SU-DHL-6 (cell line): ENCODE measurements at regions not wholly inside any gene's neighbourhood (a gene's known extent, or its start where the extent isn't known, plus 50 kb on each side); places are given as distances from the start of the nearest gene placed in this dataset.

Source experiments
- H2AFZ ChIP-seq: fragments of 200-600 bp; sonication (generic); 2 replicates; pipeline ENCODE4 v1.6.1; 2014; ENCODE audit warnings: low read depth, mild to moderate bottlenecking, moderate library complexity, mixed read lengths, antibody characterized with exemption, low read length; ENCODE audit not compliant: severe bottlenecking
- H3F3A ChIP-seq: fragments of 200-600 bp; shearing (Covaris generic); 2 replicates; pipeline ENCODE4 v1.6.0; 2016; ENCODE audit warnings: antibody characterized with exemption, mild to moderate bottlenecking; ENCODE audit not compliant: insufficient read depth
- H3K27ac ChIP-seq: fragments of 200-600 bp; sonication (generic); 2 replicates; pipeline ENCODE4 v1.5.1; 2016; ENCODE audit warnings: low read depth, mild to moderate bottlenecking, low read length, moderate library complexity, mixed read lengths
- H3K27me3 ChIP-seq: fragments of 200-600 bp; sonication (generic), shearing (Covaris generic); 2 replicates; pipeline ENCODE4 v1.6.0; 2014; ENCODE audit warnings: mild to moderate bottlenecking, low read length
- H3K36me3 ChIP-seq: fragments of 200-600 bp; sonication (generic); 2 replicates; pipeline ENCODE4 v1.6.1; 2014; ENCODE audit warnings: mild to moderate bottlenecking, low read length, mixed read lengths
- H3K4me2 ChIP-seq: fragments of 300-600, 200-600 bp; shearing (Covaris generic), sonication (generic); 2 replicates; pipeline ENCODE4 v1.6.0; 2014; ENCODE audit warnings: low read length, low read depth, mild to moderate bottlenecking; ENCODE audit not compliant: poor library complexity, severe bottlenecking
- H3K4me3 ChIP-seq: fragments of 200-600 bp; sonication (generic); 2 replicates; pipeline ENCODE4 v1.5.1; 2014; ENCODE audit warnings: antibody characterized with exemption, low read length, mild to moderate bottlenecking, mixed read lengths; ENCODE audit not compliant: insufficient read depth, poor library complexity, severe bottlenecking
- H3K79me2 ChIP-seq: fragments of 200-600 bp; sonication (generic); 2 replicates; pipeline ENCODE4 v1.6.1; 2014; ENCODE audit warnings: mild to moderate bottlenecking, low read length, moderate library complexity; ENCODE audit not compliant: insufficient read depth
- H3K9ac ChIP-seq: fragments of 200-600 bp; sonication (generic); 2 replicates; pipeline ENCODE4 v1.7.0; 2014; ENCODE audit warnings: mild to moderate bottlenecking, low read length
- H3K9me2 ChIP-seq: fragments of 200-600 bp; sonication (generic); replicated peaks from 2 replicates; pipeline ENCODE4 v1.6.1; 2014; ENCODE audit warnings: low read length; ENCODE audit not compliant: insufficient read depth
- H3K9me3 ChIP-seq: fragments of 200-600 bp; sonication (generic); 2 replicates; pipeline ENCODE4 v1.6.1; 2014; ENCODE audit warnings: low read length, mixed read lengths; ENCODE audit not compliant: insufficient read depth
- H4K20me1 ChIP-seq: fragments of 200-600 bp; sonication (generic); 2 replicates; pipeline ENCODE4 v1.6.1; 2014; ENCODE audit warnings: low read depth, mild to moderate bottlenecking, antibody characterized with exemption, low read length, moderate library complexity, mixed read lengths
- CTCF ChIP-seq: fragments of 200-600 bp; sonication (generic); IDR thresholded peaks from one replicate; pipeline ENCODE4 v1.5.1; 2017; ENCODE audit warnings: antibody characterized with exemption, mild to moderate bottlenecking, low read length, moderate library complexity; ENCODE audit not compliant: insufficient read depth, poor library complexity, severe bottlenecking
- EZH2phosphoT487 ChIP-seq: fragments of 200-600 bp; sonication (generic), shearing (Covaris generic); conservative IDR thresholded peaks from 2 replicates; pipeline ENCODE4 v1.6.1; 2018; ENCODE audit warnings: mild to moderate bottlenecking, antibody characterized with exemption, low read length, moderate library complexity, mixed read lengths

GRCh38 chr6:132136981-132137380 lies 185.8 kb upstream of the CCN2 start:
- H3K4me2 ChIP-seq: no peak overlapping the region
- no peaks in the 10 kb centered on the region for H3K9me3 ChIP-seq
- H4K20me1 ChIP-seq: no peaks in the 10 kb centered on the region

GRCh38 chr6:132135409-132135808 lies 184.2 kb upstream of the CCN2 start:
- Histone ChIP-seq H3K36me3 (no peaks in the 10 kb centered on the region), H3K27ac (no peak overlapping the region), H3K4me3 (no peak overlapping the region), H3K27me3 (no peaks in the 10 kb centered on the region), H4K20me1 (no peaks in the 10 kb centered on the region), H3K9ac (no peak overlapping the region), H3F3A (no peaks in the 10 kb centered on the region), H3K79me2 (no peaks in the 10 kb centered on the region), H2AFZ (no peak overlapping the region), H3K9me2 (no peaks in the 10 kb centered on the region), H3K9me3 (no peaks in the 10 kb centered on the region), H3K4me2 (no peak overlapping the region)
- TF ChIP-seq EZH2phosphoT487 (no peak), CTCF (no peak)

More at GRCh38 chr6:132136981-132137380, 185.8 kb upstream of the CCN2 start:
- no peaks in the 10 kb centered on the region for H3K27me3 ChIP-seq
- no peak overlapping the region for H3K9ac ChIP-seq
- H2AFZ ChIP-seq: no peak overlapping the region
- H3K79me2 ChIP-seq: no peaks in the 10 kb centered on the region
- no peak overlapping the region for H3K27ac ChIP-seq
- H3F3A ChIP-seq: no peaks in the 10 kb centered on the region
- no peaks in the 10 kb centered on the region for H3K9me2 ChIP-seq
- H3K4me3 ChIP-seq: no peak overlapping the region
- TF ChIP-seq EZH2phosphoT487 (no peak), CTCF (no peak)
- H3K36me3 ChIP-seq: no peaks in the 10 kb centered on the region

GRCh38 chr6:132133736-132134445 lies 182.7 kb upstream of the CCN2 start:
- no peak overlapping the region for H3K9ac ChIP-seq
- no peaks in the 10 kb centered on the region for H3K9me2 ChIP-seq
- H3K4me3 ChIP-seq: no peak overlapping the region
- H3K9me3 ChIP-seq: no peaks in the 10 kb centered on the region
- no peak overlapping the region for H2AFZ ChIP-seq
- H3K79me2 ChIP-seq: no peaks in the 10 kb centered on the region
- H3K27me3 ChIP-seq: no peaks in the 10 kb centered on the region
- H4K20me1 ChIP-seq: no peaks in the 10 kb centered on the region
- no peaks in the 10 kb centered on the region for H3F3A ChIP-seq
- H3K27ac ChIP-seq: no peak overlapping the region
- no peak for TF ChIP-seq EZH2phosphoT487
- TF ChIP-seq CTCF: no peak
- H3K36me3 ChIP-seq: no peaks in the 10 kb centered on the region
- H3K4me2 ChIP-seq: no peak overlapping the region
